ENCODE measurements at regions not wholly inside any gene's neighbourhood (a gene's known extent, or its start where the extent isn't known, plus 50 kb on each side); places are given as distances from the start of the nearest gene placed in this dataset.

- H4K8ac ChIP-seq (ENCODE audit: low read depth in 2 of 2, low read length in 2 of 2), result no peak overlapping the region
- POLR2A ChIA-PET (ENCODE audit: unreplicated experiment), result no interaction called here
- no peak overlapping the region for H3K9ac ChIP-seq (ENCODE audit: low read depth, low read length)
- H3K14ac ChIP-seq (replicated peaks; ENCODE audit: low read depth, low read length), result no peak overlapping the region
- H4K20me1 ChIP-seq (ENCODE audit: insufficient read depth, low read length), result no peaks in the 10 kb centered on the region
- no peak overlapping the region for H2BK15ac ChIP-seq (ENCODE audit: low read depth, low read length)
- H2AK9ac ChIP-seq (replicated peaks; ENCODE audit: low read depth, low read length, poor library complexity), result no peak overlapping the region
- BruUV-seq (replicated peaks), result no TSS peak
- DNase-seq (no peak), ATAC-seq (ENCODE audit: low read depth) (no peak)
- intact Hi-C loops (cut with micrococcal nuclease), result no loop called here
- no peaks in the 10 kb centered on the region for H3K27me3 ChIP-seq (ENCODE audit: control insufficient read depth, insufficient read depth, low read length)
- no peak overlapping the region for H2AK5ac ChIP-seq (ENCODE audit: low read depth, low read length)
- no peak overlapping the region for H3K4ac ChIP-seq (ENCODE audit: low read depth, low read length)
- peaks cover 6% of the 10 kb centered on the region for H3K9me3 ChIP-seq (ENCODE audit: control insufficient read depth, insufficient read depth, low read length)
- H3K27ac ChIP-seq (ENCODE audit: insufficient read depth, low read length), result no peak overlapping the region
- in situ Hi-C loops (cut with MboI; ENCODE audit: low sequenced_read_pairs), result no loop called here
- H2BK20ac ChIP-seq (ENCODE audit: low read depth, low read length), result no peak overlapping the region
- no peak overlapping the region for H3K4me3 ChIP-seq (ENCODE audit: insufficient read depth, low read depth, low read length)
- no peaks in the 10 kb centered on the region for H3K4me1 ChIP-seq (ENCODE audit: control insufficient read depth, insufficient read depth, low read length)
- no peak overlapping the region for H4K5ac ChIP-seq (ENCODE audit: low read depth, low read length)
- no peak overlapping the region for H2BK120ac ChIP-seq (ENCODE audit: low read depth, low read length)
- no peaks in the 10 kb centered on the region for H3K9me1 ChIP-seq (ENCODE audit: insufficient read depth, low read length)
- TF ChIP-seq MAZ (IDR thresholded peaks at IDR 0.05; ENCODE audit: borderline replicate concordance, low read depth, low read length), result no peak
- TF ChIP-seq ELK1 (IDR thresholded peaks at IDR 0.05; ENCODE audit: borderline replicate concordance, low read depth, low read length), result no peak
- no peak for TF ChIP-seq POLR2A (IDR thresholded peaks at IDR 0.05; ENCODE audit: low read depth, low read length)
- no peak for TF ChIP-seq NFE2L2 (IDR thresholded peaks at IDR 0.05; ENCODE audit: low read depth, low read length)
- no peak for TF ChIP-seq MAFK (IDR thresholded peaks at IDR 0.05; ENCODE audit: low read depth, low read length)
- no peak for TF ChIP-seq CTCF (conservative IDR thresholded peaks at IDR 0.05; ENCODE audit: low read depth, low read length)
- TF ChIP-seq FOS (IDR thresholded peaks at IDR 0.05; ENCODE audit: low read depth, low read length), result no peak
- TF ChIP-seq CEBPB (IDR thresholded peaks at IDR 0.05; ENCODE audit: low read depth, low read length), result no peak
- no peak for TF ChIP-seq SMC3 (IDR thresholded peaks at IDR 0.05; ENCODE audit: low read depth, low read length)
- no peak for TF ChIP-seq USF2 (IDR thresholded peaks at IDR 0.05; ENCODE audit: low read depth, low read length)
- TF ChIP-seq RAD21 (IDR thresholded peaks at IDR 0.05; ENCODE audit: low read length), result no peak
- TF ChIP-seq RFX5 (IDR thresholded peaks at IDR 0.05; ENCODE audit: low read depth, low read length), result no peak
- no peak for TF ChIP-seq MXI1 (IDR thresholded peaks at IDR 0.05; ENCODE audit: borderline replicate concordance, low read depth, low read length)
- TF ChIP-seq RCOR1 (IDR thresholded peaks at IDR 0.05; ENCODE audit: insufficient replicate concordance, low read length), result no peak
- TF ChIP-seq BHLHE40 (IDR thresholded peaks at IDR 0.05; ENCODE audit: low read depth, low read length), result no peak
- no peak for TF ChIP-seq CHD1 (IDR thresholded peaks at IDR 0.05; ENCODE audit: low read depth, low read length)
- no peaks in the 10 kb centered on the region for H3K79me1 ChIP-seq (ENCODE audit: low read depth in 1 of 2, low read length in 2 of 2)
- H2BK5ac ChIP-seq (ENCODE audit: low read depth, low read length, poor library complexity, severe bottlenecking), result no peak overlapping the region
- CTCF ChIA-PET, result no interaction called here
- no peak overlapping the region for H3K4me2 ChIP-seq (ENCODE audit: low read depth, low read length)
- H3K23ac ChIP-seq (ENCODE audit: low read depth, low read length), result no peak overlapping the region
- H4K91ac ChIP-seq (ENCODE audit: insufficient read depth, low read depth, low read length), result no peak overlapping the region
- dilution Hi-C loops (cut with HindIII; ENCODE audit: low sequenced_read_pairs, unreplicated experiment), result no loop called here
- H2AFZ ChIP-seq (replicated peaks; ENCODE audit: low read length, poor library complexity), result no peak overlapping the region
- no CpG with 5 or more reads among the region's 9 CpGs for WGBS, 2 experiments (ENCODE audit: extremely low coverage in 2 of 2, insufficient read length in 1 of 2)
- no peak overlapping the region for H3K18ac ChIP-seq (ENCODE audit: low read depth, low read length)
- H3K36me3 ChIP-seq (ENCODE audit: control insufficient read depth, insufficient read depth, low read length), result no peaks in the 10 kb centered on the region
- H3K56ac ChIP-seq (ENCODE audit: extremely low read depth, insufficient read depth, low read length), result no peak overlapping the region
Measured at GRCh38 chr15:46773016-46773415, 944.3 kb upstream of the SEMA6D start.

Measured in IMR-90 (cell line).